Testis (tissue), 2 donors: ENCODE measurements at regions not wholly inside any gene's neighbourhood (a gene's known extent, or its start where the extent isn't known, plus 50 kb on each side); places are given as distances from the start of the nearest gene placed in this dataset.

Experiments used
- DNase-seq: peaks from one replicate; pipeline ENCODE4 v3.0.0-alpha.2; 2019
- H3K27ac ChIP-seq, 2 donors: fragments of 200-600 bp; sonication (generic); one replicate each; pipeline ENCODE4 v1.5.1; 2019
- H3K27me3 ChIP-seq: fragments of 200-600 bp; sonication (generic); one replicate; pipeline ENCODE4 v1.5.1; 2019
- H3K36me3 ChIP-seq: fragments of 200-600 bp; sonication (generic); one replicate; pipeline ENCODE4 v1.5.1; 2017; ENCODE audit warnings: low read depth; ENCODE audit errors: missing control alignments
- H3K4me1 ChIP-seq: fragments of 200-600 bp; sonication (generic); one replicate; pipeline ENCODE4 v1.5.1; 2019
- H3K4me3 ChIP-seq, 2 donors: fragments of 200-600 bp; sonication (generic); one replicate each; pipeline ENCODE4 v1.5.1; 2017 to 2019
- H3K9me3 ChIP-seq: fragments of 200-600 bp; sonication (generic); one replicate; pipeline ENCODE4 v1.5.1; 2017
- POLR2A ChIP-seq: fragments of 450-650 bp; IDR thresholded peaks from one replicate; pipeline ENCODE4 v1.6.1; 2017; ENCODE audit warnings: antibody characterized with exemption, mild to moderate bottlenecking, moderate library complexity
- WGBS, 2 donors: methylation state at CpG; one replicate each; pipeline ENCODE4 v1.1.5; 2018; 5-methylcytosine and 5-hydroxymethylcytosine counted together
- intact Hi-C: fragments of 100-400 bp; cut with DNase I; formaldehyde crosslinking; loops from one replicate; pipeline ENCODE4 v1.15.1; 2023; ENCODE audit warnings: low total_unique reads
- TF ChIP-seq, protein P1 (sequence below), 3 experiments: fragments of 450-650 bp in 2 of 3; fragments of 200-600 bp in 1 of 3; sonication (generic) in 1 of 3; IDR thresholded peaks; one replicate each; pipeline ENCODE4 v1.5.1; 2016 to 2019; ENCODE audit warnings: antibody characterized with exemption in 3 of 3, mild to moderate bottlenecking in 2 of 3, moderate library complexity in 1 of 3

DNA sequence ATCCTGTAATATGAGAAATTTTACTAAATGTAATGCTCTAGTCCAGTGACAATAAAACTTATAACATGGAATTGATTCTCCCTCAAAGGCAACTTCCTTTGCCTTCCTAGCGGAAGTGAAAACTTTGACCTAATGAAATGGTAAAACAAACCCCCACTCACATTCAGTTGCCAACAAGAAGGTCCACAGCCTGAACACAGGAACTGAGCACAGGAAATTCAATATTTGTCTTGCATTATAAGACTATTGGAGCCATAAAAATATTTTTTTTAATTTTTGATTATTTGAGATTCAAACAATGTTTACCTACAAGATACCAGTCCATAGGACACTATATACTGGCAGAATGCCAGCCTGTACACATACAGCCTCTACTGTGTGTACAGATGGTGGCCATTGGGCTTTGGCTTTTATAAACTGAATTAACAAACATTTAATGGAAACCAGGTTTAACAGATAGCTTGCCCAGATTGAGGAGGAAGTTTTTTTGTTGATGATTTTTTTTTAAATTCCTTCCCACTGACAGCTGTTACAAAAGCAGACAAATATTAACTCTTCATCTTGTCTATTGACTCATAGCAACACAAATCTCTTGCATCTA is 481.5 kb upstream of the JAG1 start:
- Histone ChIP-seq H3K4me3 (no peak overlapping the region), H3K27me3 (no peaks in the 10 kb centered on the region), H3K27ac (no peak overlapping the region), H3K4me1 (no peaks in the 10 kb centered on the region), H3K9me3 (no peaks in the 10 kb centered on the region), H3K36me3 (no peaks in the 10 kb centered on the region)
- intact Hi-C loops: no loop called here
- 49 to 64% methylated on average over 1 of the region's 1 CpG for WGBS, 2 donors
- TF ChIP-seq, protein P1, sequence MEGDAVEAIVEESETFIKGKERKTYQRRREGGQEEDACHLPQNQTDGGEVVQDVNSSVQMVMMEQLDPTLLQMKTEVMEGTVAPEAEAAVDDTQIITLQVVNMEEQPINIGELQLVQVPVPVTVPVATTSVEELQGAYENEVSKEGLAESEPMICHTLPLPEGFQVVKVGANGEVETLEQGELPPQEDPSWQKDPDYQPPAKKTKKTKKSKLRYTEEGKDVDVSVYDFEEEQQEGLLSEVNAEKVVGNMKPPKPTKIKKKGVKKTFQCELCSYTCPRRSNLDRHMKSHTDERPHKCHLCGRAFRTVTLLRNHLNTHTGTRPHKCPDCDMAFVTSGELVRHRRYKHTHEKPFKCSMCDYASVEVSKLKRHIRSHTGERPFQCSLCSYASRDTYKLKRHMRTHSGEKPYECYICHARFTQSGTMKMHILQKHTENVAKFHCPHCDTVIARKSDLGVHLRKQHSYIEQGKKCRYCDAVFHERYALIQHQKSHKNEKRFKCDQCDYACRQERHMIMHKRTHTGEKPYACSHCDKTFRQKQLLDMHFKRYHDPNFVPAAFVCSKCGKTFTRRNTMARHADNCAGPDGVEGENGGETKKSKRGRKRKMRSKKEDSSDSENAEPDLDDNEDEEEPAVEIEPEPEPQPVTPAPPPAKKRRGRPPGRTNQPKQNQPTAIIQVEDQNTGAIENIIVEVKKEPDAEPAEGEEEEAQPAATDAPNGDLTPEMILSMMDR (IDR thresholded peaks at IDR 0.05): no peak
- TF ChIP-seq POLR2A: no peak
- DNase-seq: no peak

DNA sequence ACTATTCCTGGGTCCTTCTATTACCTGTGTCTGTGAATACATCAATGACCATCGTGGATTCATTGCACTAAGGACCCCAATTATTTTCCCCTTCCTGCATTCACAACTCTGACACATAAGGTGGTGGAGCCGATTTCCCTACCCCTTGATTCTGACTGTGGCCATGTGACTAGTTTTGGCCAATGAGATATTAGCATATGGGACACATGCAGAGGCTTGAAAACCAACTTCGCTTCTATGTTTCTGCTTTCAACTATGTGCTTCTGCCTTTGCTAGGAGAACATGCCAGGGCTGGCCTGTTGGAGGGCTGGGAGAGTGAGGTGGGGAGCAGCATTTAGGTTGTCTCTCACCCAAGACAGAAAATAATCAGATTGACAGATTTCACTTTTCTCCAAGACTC is 483.1 kb upstream of the JAG1 start:
- no peaks in the 10 kb centered on the region for H3K9me3 ChIP-seq
- WGBS, 2 donors: 83 to 87% methylated on average over 3 of the region's 3 CpGs
- intact Hi-C loops: no loop called here
- H3K36me3 ChIP-seq: no peaks in the 10 kb centered on the region
- no peak overlapping the region for H3K4me3 ChIP-seq
- no peak overlapping the region for H3K27ac ChIP-seq
- DNase-seq: no peak
- TF ChIP-seq, protein P1 (IDR thresholded peaks at IDR 0.05): no peak
- no peak for TF ChIP-seq POLR2A
- H3K4me1 ChIP-seq: no peaks in the 10 kb centered on the region
- no peaks in the 10 kb centered on the region for H3K27me3 ChIP-seq

DNA sequence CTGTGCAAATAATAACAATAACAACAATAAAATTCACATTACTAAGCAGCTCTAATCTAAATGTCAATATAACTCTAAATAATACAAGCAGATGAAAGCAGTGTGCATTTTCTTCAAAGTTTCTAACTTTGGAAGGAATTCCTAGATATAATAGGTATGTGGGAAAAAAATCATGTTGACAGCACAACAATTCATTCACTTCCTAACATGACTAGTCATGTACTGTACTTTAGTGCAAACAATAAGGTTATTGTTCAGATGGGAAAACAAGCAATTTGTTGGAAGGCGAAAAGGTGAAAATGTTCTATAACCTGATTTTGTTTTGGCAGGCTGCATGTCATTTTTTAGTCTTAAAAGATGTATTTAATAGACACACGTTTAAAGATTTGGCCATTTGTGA is 484.3 kb upstream of the JAG1 start:
- 56 to 73% methylated on average over 2 of the region's 2 CpGs for WGBS, 2 donors
- H3K4me1 ChIP-seq: no peaks in the 10 kb centered on the region
- no peak overlapping the region for H3K27ac ChIP-seq
- TF ChIP-seq POLR2A: no peak
- TF ChIP-seq, protein P1 (IDR thresholded peaks at IDR 0.05): no peak
- DNase-seq: no peak
- H3K4me3 ChIP-seq: no peak overlapping the region
- no peaks in the 10 kb centered on the region for H3K36me3 ChIP-seq
- intact Hi-C loops: no loop called here
- no peaks in the 10 kb centered on the region for H3K9me3 ChIP-seq
- H3K27me3 ChIP-seq: no peaks in the 10 kb centered on the region

- H3K9me3 ChIP-seq: no peaks in the 10 kb centered on the region
- H3K4me3 ChIP-seq: no peak overlapping the region
- no peaks in the 10 kb centered on the region for H3K4me1 ChIP-seq
- H3K36me3 ChIP-seq: no peaks in the 10 kb centered on the region
- intact Hi-C loops: no loop called here
- no peak for DNase-seq
- H3K27ac ChIP-seq: no peak overlapping the region
- H3K27me3 ChIP-seq: no peaks in the 10 kb centered on the region
- 72 to 77% methylated on average over 2 of the region's 2 CpGs for WGBS, 2 donors
- no peak for TF ChIP-seq POLR2A
- TF ChIP-seq, protein P1 (IDR thresholded peaks at IDR 0.05): no peak
These were observed 484.8 kb upstream of the JAG1 start for GRCh38 chr20:11158589-11158988.

DNA sequence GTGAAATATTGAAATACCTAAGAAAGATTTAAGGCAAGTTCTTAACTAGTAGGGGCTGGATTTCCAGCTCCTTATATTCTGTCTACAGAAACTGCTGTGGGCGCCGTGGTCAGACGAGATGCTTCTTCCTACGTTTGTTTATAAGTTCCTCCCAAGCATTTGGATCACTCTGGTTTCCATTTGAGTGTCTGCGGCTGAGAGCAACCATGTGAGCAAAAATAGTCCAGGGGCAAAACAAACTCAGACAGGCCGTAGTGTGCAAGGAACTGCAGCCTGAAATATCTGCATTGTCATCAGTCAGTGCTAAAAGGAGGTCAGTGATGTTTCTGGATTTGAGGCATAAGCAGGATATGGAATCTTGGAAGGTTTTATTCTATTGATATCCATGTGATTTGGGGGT is 485.9 kb upstream of the JAG1 start:
- TF ChIP-seq POLR2A: no peak
- TF ChIP-seq, protein P1 (IDR thresholded peaks at IDR 0.05): no peak
- Histone ChIP-seq H3K27ac (peak overlapping the region in 1 of 2 donors; percentile 0), H3K36me3 (no peaks in the 10 kb centered on the region), H3K4me1 (no peaks in the 10 kb centered on the region), H3K4me3 (no peak overlapping the region), H3K9me3 (no peaks in the 10 kb centered on the region), H3K27me3 (no peaks in the 10 kb centered on the region)
- 29 to 45% methylated on average over 6 of the region's 6 CpGs for WGBS, 2 donors
- DNase-seq: no peak
- intact Hi-C loops: no loop called here
